OCI-M2 (cell line): ENCODE measurements at regions not wholly inside any gene's neighbourhood (a gene's known extent, or its start where the extent isn't known, plus 50 kb on each side); places are given as distances from the start of the nearest gene placed in this dataset.
"Not testable (repeated sequence)": the region's sequence is repeated elsewhere in the genome, so short reads cannot be mapped to it uniquely, and the experiment has no call there.

Source experiments
- DNase-seq: peaks from one replicate; lab custom pipeline; 2025; ENCODE audit not compliant: unreplicated experiment; lab: John Stamatoyannopoulos, UW

- no peak for DNase-seq
These were observed 166.8 kb upstream of the CARMIL1 start for GRCh38 chr6:25112322-25112773.

- no peak for DNase-seq
These were observed 165.7 kb upstream of the CARMIL1 start for GRCh38 chr6:25113436-25113835.

GRCh38 chr6:25118038-25118437, 161.1 kb upstream of the CARMIL1 start:
- DNase-seq, result no peak

GRCh38 chr6:25121186-25121585, 158.0 kb upstream of the CARMIL1 start:
- DNase-seq, result no peak

- no peak for DNase-seq
These were observed 157.2 kb upstream of the CARMIL1 start for GRCh38 chr6:25122001-25122400.

- DNase-seq, result no peak
These were observed 156.4 kb upstream of the CARMIL1 start for GRCh38 chr6:25122622-25123237.

GRCh38 chr6:25124216-25124715, 154.9 kb upstream of the CARMIL1 start:
- no peak for DNase-seq

GRCh38 chr6:25125736-25126135, 153.4 kb upstream of the CARMIL1 start:
- no peak for DNase-seq

GRCh38 chr6:25127076-25127837, 151.9 kb upstream of the CARMIL1 start:
- no peak for DNase-seq

- DNase-seq, result no peak
These were observed 148.7 kb upstream of the CARMIL1 start for GRCh38 chr6:25130518-25130917.

- DNase-seq, result no peak
These were observed 146.2 kb upstream of the CARMIL1 start for GRCh38 chr6:25132934-25133333.

- no peak for DNase-seq
These were observed 145.6 kb upstream of the CARMIL1 start for GRCh38 chr6:25133568-25133967.

- DNase-seq, result no peak
These were observed 142.3 kb upstream of the CARMIL1 start for GRCh38 chr6:25136854-25137253.

- DNase-seq, result no peak
These were observed 141.7 kb upstream of the CARMIL1 start for GRCh38 chr6:25137480-25137879.

- no peak for DNase-seq
These were observed 141.3 kb upstream of the CARMIL1 start for GRCh38 chr6:25137916-25138232.

GRCh38 chr6:25138233-25138933, 140.8 kb upstream of the CARMIL1 start:
- no peak for DNase-seq

GRCh38 chr6:25138934-25139415, 140.2 kb upstream of the CARMIL1 start:
- no peak for DNase-seq

GRCh38 chr6:25139608-25140007, 139.6 kb upstream of the CARMIL1 start:
- DNase-seq, result not testable (repeated sequence)

- DNase-seq, result no peak
These were observed 136.7 kb upstream of the CARMIL1 start for GRCh38 chr6:25142506-25142905.

GRCh38 chr6:25144919-25145318, 134.3 kb upstream of the CARMIL1 start:
- DNase-seq, result no peak

- no peak for DNase-seq
These were observed 132.0 kb upstream of the CARMIL1 start for GRCh38 chr6:25147223-25147622.

- DNase-seq, result no peak
These were observed 129.1 kb upstream of the CARMIL1 start for GRCh38 chr6:25150031-25150430.
